ENCODE measurements at regions not wholly inside any gene's neighbourhood (a gene's known extent, or its start where the extent isn't known, plus 50 kb on each side); places are given as distances from the start of the nearest gene placed in this dataset.
"Not testable (repeated sequence)": the region's sequence is repeated elsewhere in the genome, so short reads cannot be mapped to it uniquely, and the experiment has no call there.

- ChIA-PET CTCF (no interaction called here), POLR2A (no interaction called here)
- peaks cover 5% of the 10 kb centered on the region for H3K4me1 Mint-ChIP-seq
- H3K27me3 Mint-ChIP-seq: peaks cover 1% of the 10 kb centered on the region
- H3K4me3 Mint-ChIP-seq: no peak overlapping the region
- H3K27ac Mint-ChIP-seq: no peak overlapping the region
- H3K36me3 Mint-ChIP-seq (ENCODE audit: low read depth): no peaks in the 10 kb centered on the region
- DNase-seq: no peak
- H3K9me3 Mint-ChIP-seq: no peaks in the 10 kb centered on the region
These were observed 173.4 kb downstream of the NDUFS4 start for GRCh38 chr5:53733853-53734252.

DNA sequence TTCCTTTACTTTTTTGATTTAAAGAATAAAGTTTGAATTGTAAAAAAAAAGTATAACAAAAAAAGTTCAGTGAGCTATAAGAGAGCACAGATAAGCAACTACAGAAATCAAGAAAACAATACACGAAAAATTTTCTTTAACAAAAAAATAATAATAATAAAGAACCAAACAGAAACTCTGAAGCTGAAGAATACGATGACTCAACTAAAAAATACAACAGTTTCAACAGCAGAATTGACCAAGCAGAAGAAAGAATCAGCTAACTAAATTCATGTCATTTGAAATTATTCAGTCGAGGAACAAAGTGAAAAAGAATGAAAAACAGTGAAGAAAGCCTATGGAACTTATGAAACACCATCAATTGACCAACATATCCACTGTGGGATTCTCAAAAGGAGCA lies 177.7 kb downstream of the NDUFS4 start:
- POLR2A ChIA-PET: no interaction called here
- no peak overlapping the region for H3K27ac Mint-ChIP-seq
- no peaks in the 10 kb centered on the region for H3K4me1 Mint-ChIP-seq
- no peaks in the 10 kb centered on the region for H3K36me3 Mint-ChIP-seq (ENCODE audit: low read depth)
- no peak for DNase-seq
- CTCF ChIA-PET: no interaction called here
- H3K9me3 Mint-ChIP-seq: no peaks in the 10 kb centered on the region
- no peak overlapping the region for H3K4me3 Mint-ChIP-seq
- H3K27me3 Mint-ChIP-seq: peaks cover 2% of the 10 kb centered on the region

GRCh38 chr5:53739111-53739510 lies 178.7 kb downstream of the NDUFS4 start:
- no peak overlapping the region for H3K27ac Mint-ChIP-seq
- DNase-seq: no peak
- POLR2A ChIA-PET: no interaction called here
- CTCF ChIA-PET: no interaction called here
- H3K27me3 Mint-ChIP-seq: peaks cover 2% of the 10 kb centered on the region
- H3K36me3 Mint-ChIP-seq (ENCODE audit: low read depth): no peaks in the 10 kb centered on the region
- no peak overlapping the region for H3K4me3 Mint-ChIP-seq
- H3K4me1 Mint-ChIP-seq: no peaks in the 10 kb centered on the region
- H3K9me3 Mint-ChIP-seq: no peaks in the 10 kb centered on the region

- Mint-ChIP-seq H3K4me3 (no peak overlapping the region), H3K36me3 (ENCODE audit: low read depth) (no peaks in the 10 kb centered on the region), H3K4me1 (no peaks in the 10 kb centered on the region), H3K27me3 (peaks cover 2% of the 10 kb centered on the region), H3K27ac (no peak overlapping the region), H3K9me3 (peaks cover 17% of the 10 kb centered on the region)
- CTCF ChIA-PET: no interaction called here
- POLR2A ChIA-PET: no interaction called here
- no peak for DNase-seq
These were observed 189.2 kb downstream of the NDUFS4 start for GRCh38 chr5:53749621-53750020.

DNA sequence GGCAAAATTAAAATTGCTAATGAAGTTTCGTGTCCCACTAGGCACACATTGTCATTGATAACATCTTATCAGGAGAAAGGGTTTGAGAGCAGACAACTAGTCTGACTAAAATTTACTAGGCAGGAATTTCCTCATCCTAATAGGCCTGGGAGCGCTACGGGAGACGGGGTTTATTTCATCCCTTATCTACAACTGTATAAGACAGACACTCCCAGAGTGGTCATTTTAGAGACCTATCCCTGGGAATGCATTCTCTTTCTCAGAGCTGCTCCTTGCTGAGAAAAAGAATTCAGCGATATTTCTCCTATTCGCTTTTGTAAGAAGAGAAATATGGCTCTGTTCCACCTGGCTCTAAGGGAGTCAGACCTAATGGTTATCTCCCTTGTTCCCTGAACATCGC lies 191.8 kb downstream of the NDUFS4 start:
- H3K27me3 Mint-ChIP-seq; H3K36me3 Mint-ChIP-seq (ENCODE audit: low read depth); H3K4me3 Mint-ChIP-seq; CTCF ChIA-PET; H3K4me1 Mint-ChIP-seq; POLR2A ChIA-PET; DNase-seq; H3K27ac Mint-ChIP-seq: not testable (repeated sequence)
- H3K9me3 Mint-ChIP-seq: peaks cover 17% of the 10 kb centered on the region

- H3K27ac Mint-ChIP-seq: no peak overlapping the region
- peaks cover 3% of the 10 kb centered on the region for H3K27me3 Mint-ChIP-seq
- no peak overlapping the region for H3K4me3 Mint-ChIP-seq
- H3K4me1 Mint-ChIP-seq: no peaks in the 10 kb centered on the region
- no peaks in the 10 kb centered on the region for H3K36me3 Mint-ChIP-seq (ENCODE audit: low read depth)
- POLR2A ChIA-PET: no interaction called here
- H3K9me3 Mint-ChIP-seq: no peaks in the 10 kb centered on the region
- CTCF ChIA-PET: interaction anchor here (2.7 kb wide), 1 partner anchor 13 kb away, joined by 8 read pairs; no protein-coding TSS in a partner anchor
- DNase-seq: no peak
These were observed 206.2 kb downstream of the NDUFS4 start for GRCh38 chr5:53766673-53767072.

GRCh38 chr5:53777864-53778618 lies 217.6 kb downstream of the NDUFS4 start:
- DNase-seq: no peak
- H3K4me1 Mint-ChIP-seq: peaks cover 19% of the 10 kb centered on the region
- CTCF ChIA-PET: interaction anchor here (0.6 to 2.4 kb wide), 5 partner anchors 10 to 788 kb away, joined by 3 to 8 read pairs (median 3); no protein-coding TSS in a partner anchor
- no peak overlapping the region for H3K4me3 Mint-ChIP-seq
- H3K36me3 Mint-ChIP-seq (ENCODE audit: low read depth): no peaks in the 10 kb centered on the region
- POLR2A ChIA-PET: no interaction called here
- H3K27ac Mint-ChIP-seq: peak overlapping the region; percentile 39
- no peaks in the 10 kb centered on the region for H3K9me3 Mint-ChIP-seq
- no peaks in the 10 kb centered on the region for H3K27me3 Mint-ChIP-seq

DNA sequence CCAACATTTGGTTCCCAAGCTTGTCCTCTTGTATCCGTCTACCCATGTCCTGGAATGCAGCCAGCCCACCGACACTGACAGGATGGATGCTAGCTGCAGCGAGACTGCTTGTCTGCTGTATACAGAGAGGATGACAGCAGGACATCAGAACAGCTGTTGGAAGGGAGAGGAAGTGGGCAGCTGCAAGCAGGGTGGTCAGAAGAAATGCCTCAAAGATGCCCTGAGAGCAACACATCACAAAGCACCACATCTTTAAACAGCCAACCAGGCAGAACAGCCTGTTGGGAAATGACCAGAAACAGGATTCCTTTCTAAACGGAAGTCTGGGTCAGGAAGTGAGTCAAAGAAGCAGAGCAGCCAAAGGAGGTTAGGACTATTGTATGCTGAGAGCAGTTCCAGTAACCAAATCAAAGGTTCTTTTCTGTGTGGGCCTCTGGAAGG lies 219.1 kb downstream of the NDUFS4 start:
- Mint-ChIP-seq H3K4me1 (peaks cover 19% of the 10 kb centered on the region), H3K27ac (no peak overlapping the region), H3K27me3 (no peaks in the 10 kb centered on the region), H3K36me3 (ENCODE audit: low read depth) (no peaks in the 10 kb centered on the region), H3K4me3 (no peak overlapping the region), H3K9me3 (no peaks in the 10 kb centered on the region)
- POLR2A ChIA-PET: no interaction called here
- CTCF ChIA-PET: interaction anchor here (2.4 kb wide), 1 partner anchor 13 kb away, joined by 8 read pairs; no protein-coding TSS in a partner anchor
- DNase-seq: no peak

DNA sequence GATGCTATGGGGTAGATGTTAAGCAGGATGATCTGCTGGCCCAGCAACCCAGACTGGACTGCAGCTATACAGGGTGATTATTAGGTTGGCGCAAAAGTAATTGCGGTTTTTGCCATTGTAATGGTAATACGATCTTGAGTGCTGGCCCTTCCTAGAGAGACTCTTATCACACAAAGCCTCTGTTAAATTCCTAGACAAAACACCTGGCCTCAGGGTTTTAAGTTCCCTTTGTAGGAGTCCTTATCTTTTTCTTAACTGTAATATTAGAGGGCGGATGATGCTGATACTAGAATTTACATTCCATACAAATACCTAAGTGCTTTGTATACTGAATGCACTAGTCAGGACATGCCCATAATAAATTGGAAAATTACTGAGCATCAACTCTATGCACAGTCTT lies 222.2 kb downstream of the NDUFS4 start:
- peaks cover 19% of the 10 kb centered on the region for H3K4me1 Mint-ChIP-seq
- CTCF ChIA-PET: no interaction called here

DNA sequence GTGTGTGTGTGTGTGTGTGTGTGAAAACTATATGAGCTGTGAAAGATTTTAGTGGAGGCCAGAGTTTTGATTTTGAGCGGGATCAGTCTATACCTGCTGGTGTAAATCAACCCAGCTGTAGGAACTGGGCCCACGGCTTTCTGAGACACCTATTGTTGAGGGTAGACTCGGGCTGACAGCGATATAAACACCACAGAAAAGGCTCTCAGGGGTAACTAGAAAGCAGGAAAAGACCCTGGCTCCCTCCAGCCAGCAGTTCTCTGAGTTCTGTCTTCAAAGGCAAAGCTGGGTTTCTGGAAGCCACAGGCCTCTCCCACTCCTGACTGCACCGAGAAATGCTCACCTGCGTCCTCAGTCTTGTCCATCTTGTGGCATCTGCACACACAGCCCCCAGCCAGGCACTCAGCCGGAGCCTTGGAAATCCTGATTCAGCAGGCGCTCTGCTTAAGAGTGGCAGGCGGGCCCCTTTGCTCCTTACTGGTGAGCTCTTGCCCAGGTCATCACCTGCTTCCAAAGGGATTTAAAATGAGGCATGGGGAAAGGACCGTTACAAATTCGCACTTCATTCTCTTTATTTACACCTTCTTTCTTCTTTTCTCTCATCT lies 223.3 kb downstream of the NDUFS4 start:
- Mint-ChIP-seq H3K9me3 (peaks cover 6% of the 10 kb centered on the region), H3K36me3 (ENCODE audit: low read depth) (no peaks in the 10 kb centered on the region), H3K4me3 (no peak overlapping the region), H3K4me1 (peaks cover 14% of the 10 kb centered on the region), H3K27me3 (peaks cover 8% of the 10 kb centered on the region), H3K27ac (no peak overlapping the region)
- POLR2A ChIA-PET: no interaction called here
- DNase-seq: no peak
- CTCF ChIA-PET: no interaction called here

More for the DNA sequence above, 222.2 kb downstream of the NDUFS4 start:
- H3K4me3 Mint-ChIP-seq: no peak overlapping the region
- POLR2A ChIA-PET: no interaction called here
- peaks cover 8% of the 10 kb centered on the region for H3K27me3 Mint-ChIP-seq
- H3K27ac Mint-ChIP-seq: no peak overlapping the region
- no peak for DNase-seq
- no peaks in the 10 kb centered on the region for H3K9me3 Mint-ChIP-seq
- no peaks in the 10 kb centered on the region for H3K36me3 Mint-ChIP-seq (ENCODE audit: low read depth)

GRCh38 chr5:53784596-53784995 lies 224.2 kb downstream of the NDUFS4 start:
- peaks cover 6% of the 10 kb centered on the region for H3K9me3 Mint-ChIP-seq
- H3K27me3 Mint-ChIP-seq: peaks cover 8% of the 10 kb centered on the region
- H3K36me3 Mint-ChIP-seq (ENCODE audit: low read depth): no peaks in the 10 kb centered on the region
- H3K27ac Mint-ChIP-seq: no peak overlapping the region
- ChIA-PET CTCF (interaction anchor here (0.6 kb wide), 1 partner anchor 8 kb away, joined by 3 read pairs; no protein-coding TSS in a partner anchor), POLR2A (no interaction called here)
- peaks cover 8% of the 10 kb centered on the region for H3K4me1 Mint-ChIP-seq
- no peak for DNase-seq
- no peak overlapping the region for H3K4me3 Mint-ChIP-seq

DNA sequence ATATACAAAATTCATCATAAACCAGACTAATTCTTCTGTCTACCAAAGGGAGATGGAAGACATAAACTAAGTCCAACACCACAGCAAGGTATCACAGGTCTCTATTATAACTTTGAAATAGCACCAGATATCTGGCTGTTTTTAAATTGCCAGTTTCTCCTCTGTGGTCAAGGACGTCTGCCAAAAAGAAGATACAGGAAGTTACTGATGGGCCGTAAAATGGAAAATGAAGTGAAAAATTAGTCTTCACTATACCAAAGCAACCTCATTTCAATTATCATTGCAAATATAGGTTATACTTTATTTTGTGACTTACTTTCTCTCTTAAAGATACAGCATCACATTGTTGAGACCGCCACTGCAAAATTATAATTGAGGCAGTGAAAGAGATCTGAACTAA lies 225.5 kb downstream of the NDUFS4 start:
- Mint-ChIP-seq H3K36me3 (ENCODE audit: low read depth) (no peaks in the 10 kb centered on the region), H3K4me3 (no peak overlapping the region), H3K9me3 (peaks cover 6% of the 10 kb centered on the region), H3K27me3 (peaks cover 8% of the 10 kb centered on the region), H3K4me1 (no peaks in the 10 kb centered on the region), H3K27ac (no peak overlapping the region)
- CTCF ChIA-PET: no interaction called here
- DNase-seq: no peak
- POLR2A ChIA-PET: no interaction called here

DNA sequence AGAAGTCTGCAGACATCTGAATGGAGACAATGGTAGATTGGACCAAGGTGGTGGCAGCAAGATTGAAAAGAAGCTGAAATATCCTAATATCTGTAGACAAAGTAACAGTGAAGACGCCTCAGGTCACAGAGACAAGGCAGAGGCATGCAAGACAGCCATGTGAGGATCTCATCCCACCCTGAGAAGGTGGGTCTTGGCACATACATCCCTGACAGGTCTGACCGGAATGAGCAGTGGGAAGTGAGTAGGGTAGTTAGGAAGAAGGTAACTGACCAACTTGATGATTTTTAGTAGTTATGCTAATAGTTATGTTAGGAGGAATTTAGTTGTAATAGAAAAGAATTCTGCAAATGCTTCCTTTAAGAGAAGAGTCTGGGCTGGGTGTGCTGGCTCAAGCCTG lies 229.6 kb downstream of the NDUFS4 start:
- H3K9me3 Mint-ChIP-seq: peaks cover 6% of the 10 kb centered on the region
- ChIA-PET CTCF (no interaction called here), POLR2A (no interaction called here)
- H3K27me3 Mint-ChIP-seq: peaks cover 8% of the 10 kb centered on the region
- no peaks in the 10 kb centered on the region for H3K4me1 Mint-ChIP-seq
- DNase-seq: no peak
- no peak overlapping the region for H3K27ac Mint-ChIP-seq
- no peak overlapping the region for H3K4me3 Mint-ChIP-seq
- no peaks in the 10 kb centered on the region for H3K36me3 Mint-ChIP-seq (ENCODE audit: low read depth)

- ChIA-PET CTCF (no interaction called here), POLR2A (no interaction called here)
- H3K36me3 Mint-ChIP-seq (ENCODE audit: low read depth): no peaks in the 10 kb centered on the region
- H3K27ac Mint-ChIP-seq: no peak overlapping the region
- no peak overlapping the region for H3K4me3 Mint-ChIP-seq
- no peaks in the 10 kb centered on the region for H3K4me1 Mint-ChIP-seq
- H3K27me3 Mint-ChIP-seq: peaks cover 6% of the 10 kb centered on the region
- H3K9me3 Mint-ChIP-seq: peaks cover 6% of the 10 kb centered on the region
- DNase-seq: no peak
These were observed 231.9 kb downstream of the NDUFS4 start for GRCh38 chr5:53792338-53792737.
